ENCODE measurements at regions not wholly inside any gene's neighbourhood (a gene's known extent, or its start where the extent isn't known, plus 50 kb on each side); places are given as distances from the start of the nearest gene placed in this dataset.

- no peak for DNase-seq
Measured at GRCh38 chr2:156164091-156164720, 168.3 kb downstream of the NR4A2 start.

GRCh38 chr2:156158808-156159207 lies 173.7 kb downstream of the NR4A2 start:
- DNase-seq = no peak

DNA sequence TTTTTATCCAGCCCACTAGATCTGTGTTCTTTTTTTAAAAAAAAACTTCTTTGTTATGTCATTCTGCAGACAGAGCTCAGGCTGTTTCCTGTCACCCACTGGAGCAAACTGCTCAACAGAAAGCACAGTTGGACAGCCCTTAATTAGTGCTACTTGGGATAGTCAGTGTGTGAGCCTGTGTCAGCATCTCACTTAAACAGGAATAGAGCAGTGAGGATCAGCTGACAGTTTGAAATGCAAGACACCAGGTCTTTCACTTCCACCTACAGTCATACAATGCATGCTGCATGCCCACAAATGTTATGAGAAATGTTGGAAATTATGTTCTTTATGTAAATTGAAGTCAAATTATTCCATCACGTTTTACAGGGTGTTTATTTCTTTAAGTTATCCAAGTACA lies 174.9 kb downstream of the NR4A2 start:
- DNase-seq = no peak

- DNase-seq = no peak
Measured at GRCh38 chr2:156156580-156156979, 175.9 kb downstream of the NR4A2 start.

DNA sequence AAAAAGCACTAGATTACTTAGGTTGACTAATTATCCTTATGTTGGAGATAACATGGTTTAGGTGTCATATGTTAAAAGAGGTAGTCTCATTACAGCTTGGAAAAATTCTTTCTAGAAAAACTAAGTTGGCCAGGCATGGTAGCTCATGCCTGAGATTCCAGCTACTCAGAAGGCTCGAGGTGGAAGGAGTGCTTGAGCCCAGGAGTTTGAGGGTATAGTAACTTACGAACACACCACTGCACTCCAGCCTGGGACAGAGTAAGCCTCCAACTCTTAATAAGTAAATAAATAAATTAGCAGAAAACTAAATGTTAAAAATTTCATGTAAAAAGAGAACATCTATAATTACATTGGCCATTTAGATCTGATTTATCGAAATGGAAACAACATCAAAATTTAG lies 177.2 kb downstream of the NR4A2 start:
- no peak for DNase-seq

GRCh38 chr2:156151351-156151750 lies 181.2 kb downstream of the NR4A2 start:
- no peak for DNase-seq

- DNase-seq = no peak
Measured at GRCh38 chr2:156147594-156148330, 184.8 kb downstream of the NR4A2 start.

- DNase-seq = no peak
Measured at GRCh38 chr2:156145976-156146375, 186.5 kb downstream of the NR4A2 start.

GRCh38 chr2:156145469-156145868 lies 187.1 kb downstream of the NR4A2 start:
- no peak for DNase-seq

- DNase-seq = no peak
Measured at GRCh38 chr2:156136566-156136965, 196.0 kb downstream of the NR4A2 start.

DNA sequence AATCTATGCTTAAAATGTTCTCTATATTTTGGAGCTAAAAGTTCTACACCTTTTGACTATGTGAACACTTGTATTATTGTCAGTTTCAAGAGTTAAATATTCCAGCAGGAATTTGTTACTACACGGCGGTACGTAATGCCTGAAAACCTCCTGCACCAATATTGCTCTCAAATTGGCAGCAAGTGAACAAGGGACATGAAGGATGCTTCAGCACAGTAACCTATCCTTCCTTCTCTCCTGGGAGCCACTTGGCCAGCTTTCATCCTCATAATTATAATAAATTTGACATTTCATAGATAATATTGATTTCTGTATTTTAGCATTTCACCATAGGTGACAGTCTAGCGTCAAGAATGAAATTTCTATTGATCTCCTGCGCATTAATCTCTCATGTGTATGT lies 197.6 kb downstream of the NR4A2 start:
- no peak for DNase-seq

- DNase-seq = no peak
Measured at GRCh38 chr2:156132941-156133340, 199.6 kb downstream of the NR4A2 start.

- no peak for DNase-seq
Measured at GRCh38 chr2:156132130-156132529, 200.4 kb downstream of the NR4A2 start.

- DNase-seq = no peak
Measured at GRCh38 chr2:156129227-156129626, 203.3 kb downstream of the NR4A2 start.

- no peak for DNase-seq
Measured at GRCh38 chr2:156125018-156125417, 207.5 kb downstream of the NR4A2 start.

GRCh38 chr2:156124458-156124857 lies 208.1 kb downstream of the NR4A2 start:
- no peak for DNase-seq

- no peak for DNase-seq
Measured at GRCh38 chr2:156118753-156119416, 213.6 kb downstream of the NR4A2 start.

GRCh38 chr2:156116113-156116512 lies 216.4 kb downstream of the NR4A2 start:
- no peak for DNase-seq

DNA sequence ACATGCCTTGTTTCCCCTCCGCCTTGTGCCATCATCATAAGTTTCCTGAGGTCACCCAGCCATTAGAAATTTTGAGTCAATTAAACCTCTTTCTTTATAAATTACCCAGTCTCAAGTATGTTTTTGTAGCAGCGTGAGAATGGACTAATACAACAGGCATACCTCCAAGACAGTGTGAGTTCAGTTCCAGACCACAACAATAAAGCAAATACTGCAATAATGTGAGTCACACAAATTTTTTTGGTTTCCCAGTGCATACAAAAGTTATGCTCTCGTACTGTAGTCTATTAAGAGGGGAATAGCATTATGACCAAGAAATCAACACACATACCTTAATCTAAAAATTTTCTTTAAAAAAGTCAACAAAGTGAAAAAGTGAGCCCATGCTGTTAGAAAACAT lies 217.2 kb downstream of the NR4A2 start:
- no peak for DNase-seq

DNA sequence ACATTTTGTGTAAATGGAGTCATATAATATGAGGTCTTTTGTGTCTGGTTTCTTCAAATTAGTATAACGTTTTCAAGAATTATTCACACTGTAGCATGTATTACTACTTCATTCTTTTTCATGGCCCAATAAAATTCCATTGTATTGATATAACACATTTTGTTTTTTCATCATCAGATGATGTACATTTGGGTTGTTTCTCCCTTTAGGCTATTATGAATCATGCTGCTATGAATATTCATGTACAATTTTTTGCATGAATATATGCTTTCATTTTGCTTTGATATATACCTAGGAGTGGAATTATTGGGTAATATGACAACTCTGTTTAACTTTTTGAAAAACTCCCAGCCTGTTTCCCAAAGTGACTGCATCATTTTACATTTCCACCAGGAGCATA lies 220.2 kb downstream of the NR4A2 start:
- DNase-seq = no peak

GRCh38 chr2:156110890-156111289 lies 221.6 kb downstream of the NR4A2 start:
- peak; percentile 24 for DNase-seq

DNA sequence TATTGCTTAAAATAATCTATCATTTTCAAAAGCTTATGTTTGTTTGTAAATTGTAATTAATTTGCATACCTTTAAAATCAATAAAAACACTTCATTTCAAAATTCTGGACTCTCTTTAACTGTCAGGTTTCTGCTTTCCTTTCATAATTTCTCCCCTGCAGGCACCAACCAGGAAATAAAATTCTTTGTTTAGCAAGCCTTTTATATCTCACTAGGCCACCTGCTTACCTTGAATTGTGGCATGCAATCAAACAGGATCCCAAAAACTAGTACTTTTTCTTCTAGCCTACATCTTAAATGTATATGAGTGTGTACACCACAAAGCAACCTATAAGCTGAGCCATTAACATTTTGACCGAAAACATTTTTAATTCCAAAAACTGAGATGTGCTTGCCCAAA lies 233.1 kb downstream of the NR4A2 start:
- no peak for DNase-seq

DNA sequence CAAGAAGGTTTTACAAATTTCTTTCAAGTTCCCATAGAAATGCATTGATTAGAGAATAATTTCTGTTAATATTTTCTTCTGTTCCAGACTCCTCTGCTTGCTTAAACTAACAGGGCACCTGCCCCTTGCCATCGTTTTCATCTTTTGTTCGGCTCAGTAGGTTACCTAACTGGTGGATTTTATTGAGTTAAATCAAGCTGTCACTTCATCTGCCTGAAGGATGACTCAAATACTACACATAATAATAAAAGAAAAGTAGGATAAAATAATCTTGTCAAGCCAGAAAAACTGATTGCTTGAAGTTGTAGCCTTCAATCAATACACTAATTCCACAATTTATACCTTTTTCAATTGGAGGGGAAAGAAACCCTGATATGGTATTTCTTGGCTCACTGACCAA lies 234.0 kb downstream of the NR4A2 start:
- DNase-seq = no peak

- DNase-seq = no peak
Measured at GRCh38 chr2:156088587-156088986, 243.9 kb downstream of the NR4A2 start.

All from activated CD4-positive, alpha-beta T cell treated with anti-CD3 and anti-CD28 coated beads, Interleukin-10, Interleukin-2, amounts not matched to agents 100 ng/mL and 50 ng/mL, durations not matched to agents 16 hours and 8 hours (primary cell).